Prostate gland (tissue), 2 donors: ENCODE measurements at regions not wholly inside any gene's neighbourhood (a gene's known extent, or its start where the extent isn't known, plus 50 kb on each side); places are given as distances from the start of the nearest gene placed in this dataset.

Experiments
- CTCF ChIP-seq, 4 experiments: fragments of 200-600 bp in 2 of 4; fragments of 450-650 bp in 2 of 4; sonication (generic) in 2 of 4; IDR thresholded peaks; 1 replicate in 3 of 4; 2 replicates in 1 of 4; pipeline ENCODE4 v1.5.1; 2016 to 2019; ENCODE audit warnings: antibody characterized with exemption in 4 of 4, mild to moderate bottlenecking in 2 of 4, moderate library complexity in 2 of 4
- POLR2A ChIP-seq: fragments of 450-650 bp; IDR thresholded peaks from one replicate; pipeline ENCODE4 v1.6.1; 2016; ENCODE audit warnings: antibody characterized with exemption, mild to moderate bottlenecking

- TF ChIP-seq CTCF (IDR thresholded peaks at IDR 0.05) (peak in 3 of 4 experiments; percentile 27 to 38 (median 32)), POLR2A (no peak)
Observed at GRCh38 chr12:111033281-111034082, 113.1 kb upstream of the MYL2 start.
